Activated naive CD8-positive, alpha-beta T cell treated with anti-CD3 and anti-CD28 coated beads, Interleukin-2, amount 50 U/mL, for 24 hours (primary cell): ENCODE measurements at regions not wholly inside any gene's neighbourhood (a gene's known extent, or its start where the extent isn't known, plus 50 kb on each side); places are given as distances from the start of the nearest gene placed in this dataset.

ENCODE experiments used
- ATAC-seq: fragments of 150-1000 bp; cut with Tn5 transposase; one replicate; pipeline ENCODE4 v1.10.0; 2021
- DNase-seq: peaks from one replicate; pipeline ENCODE4 v3.0.0; 2021
- H3K27ac Mint-ChIP-seq: one replicate; pipeline ENCODE4 v1.8.0; 2021; ENCODE audit warnings: mild to moderate bottlenecking, mixed read lengths
- H3K27me3 Mint-ChIP-seq: one replicate; pipeline ENCODE4 v1.8.0; 2021; ENCODE audit warnings: mixed read lengths
- H3K36me3 Mint-ChIP-seq: one replicate; pipeline ENCODE4 v1.8.0; 2021; ENCODE audit warnings: low read depth, mixed read lengths
- H3K4me1 Mint-ChIP-seq: one replicate; pipeline ENCODE4 v1.8.0; 2021; ENCODE audit warnings: mixed read lengths
- H3K4me3 Mint-ChIP-seq: one replicate; pipeline ENCODE4 v1.8.0; 2021; ENCODE audit warnings: mild to moderate bottlenecking, moderate library complexity, mixed read lengths
- H3K9me3 Mint-ChIP-seq: one replicate; pipeline ENCODE4 v1.8.0; 2021; ENCODE audit warnings: mixed read lengths

GRCh38 chr6:1094306-1094705, 217.6 kb upstream of the FOXQ1 start:
- ATAC-seq, result no peak
- no peak overlapping the region for H3K4me3 Mint-ChIP-seq

GRCh38 chr6:1091900-1092299, 220.0 kb upstream of the FOXQ1 start:
- no peak overlapping the region for H3K27ac Mint-ChIP-seq
- H3K4me3 Mint-ChIP-seq, result no peak overlapping the region
- peaks cover 7% of the 10 kb centered on the region for H3K27me3 Mint-ChIP-seq
- DNase-seq (no peak), ATAC-seq (no peak)
- no peaks in the 10 kb centered on the region for H3K36me3 Mint-ChIP-seq
- H3K9me3 Mint-ChIP-seq, result no peaks in the 10 kb centered on the region
- no peaks in the 10 kb centered on the region for H3K4me1 Mint-ChIP-seq

More at GRCh38 chr6:1094306-1094705, 217.6 kb upstream of the FOXQ1 start:
- Mint-ChIP-seq H3K36me3 (no peaks in the 10 kb centered on the region), H3K27ac (no peak overlapping the region), H3K9me3 (no peaks in the 10 kb centered on the region), H3K27me3 (peaks cover 10% of the 10 kb centered on the region), H3K4me1 (no peaks in the 10 kb centered on the region)
- DNase-seq, result no peak

- peaks cover 5% of the 10 kb centered on the region for H3K27me3 Mint-ChIP-seq
- H3K27ac Mint-ChIP-seq, result no peak overlapping the region
- no peaks in the 10 kb centered on the region for H3K4me1 Mint-ChIP-seq
- H3K9me3 Mint-ChIP-seq, result no peaks in the 10 kb centered on the region
- DNase-seq (no peak), ATAC-seq (no peak)
- H3K36me3 Mint-ChIP-seq, result no peaks in the 10 kb centered on the region
- H3K4me3 Mint-ChIP-seq, result no peak overlapping the region
Observed at GRCh38 chr6:1089859-1090258, 222.0 kb upstream of the FOXQ1 start.

- DNase-seq (no peak), ATAC-seq (no peak)
- no peaks in the 10 kb centered on the region for H3K36me3 Mint-ChIP-seq
- H3K27me3 Mint-ChIP-seq, result peaks cover 5% of the 10 kb centered on the region
- H3K27ac Mint-ChIP-seq, result no peak overlapping the region
- no peaks in the 10 kb centered on the region for H3K4me1 Mint-ChIP-seq
- H3K9me3 Mint-ChIP-seq, result no peaks in the 10 kb centered on the region
- no peak overlapping the region for H3K4me3 Mint-ChIP-seq
Observed at GRCh38 chr6:1088492-1089001, 223.4 kb upstream of the FOXQ1 start.

GRCh38 chr6:1087154-1087843, 224.6 kb upstream of the FOXQ1 start:
- no peak overlapping the region for H3K4me3 Mint-ChIP-seq
- H3K4me1 Mint-ChIP-seq, result no peaks in the 10 kb centered on the region
- DNase-seq (no peak), ATAC-seq (no peak)
- H3K27ac Mint-ChIP-seq, result no peak overlapping the region
- H3K36me3 Mint-ChIP-seq, result no peaks in the 10 kb centered on the region
- no peaks in the 10 kb centered on the region for H3K9me3 Mint-ChIP-seq
- H3K27me3 Mint-ChIP-seq, result peaks cover 1% of the 10 kb centered on the region

- ATAC-seq, result no peak
- Mint-ChIP-seq H3K27me3 (peaks cover 1% of the 10 kb centered on the region), H3K27ac (no peak overlapping the region), H3K36me3 (no peaks in the 10 kb centered on the region), H3K9me3 (no peaks in the 10 kb centered on the region), H3K4me3 (no peak overlapping the region), H3K4me1 (no peaks in the 10 kb centered on the region)
- no peak for DNase-seq
Observed at GRCh38 chr6:1086446-1087153, 225.3 kb upstream of the FOXQ1 start.

GRCh38 chr6:1082285-1082935, 229.5 kb upstream of the FOXQ1 start:
- no peak overlapping the region for H3K4me3 Mint-ChIP-seq
- no peaks in the 10 kb centered on the region for H3K9me3 Mint-ChIP-seq
- peaks cover 5% of the 10 kb centered on the region for H3K27me3 Mint-ChIP-seq
- DNase-seq (no peak), ATAC-seq (no peak)
- H3K4me1 Mint-ChIP-seq, result no peaks in the 10 kb centered on the region
- no peaks in the 10 kb centered on the region for H3K36me3 Mint-ChIP-seq
- no peak overlapping the region for H3K27ac Mint-ChIP-seq

GRCh38 chr6:1081551-1082284, 230.2 kb upstream of the FOXQ1 start:
- no peak overlapping the region for H3K27ac Mint-ChIP-seq

GRCh38 chr6:1080453-1081337, 231.2 kb upstream of the FOXQ1 start:
- no peaks in the 10 kb centered on the region for H3K36me3 Mint-ChIP-seq
- H3K27me3 Mint-ChIP-seq, result peaks cover 9% of the 10 kb centered on the region
- H3K4me1 Mint-ChIP-seq, result no peaks in the 10 kb centered on the region

More at GRCh38 chr6:1081551-1082284, 230.2 kb upstream of the FOXQ1 start:
- Mint-ChIP-seq H3K36me3 (no peaks in the 10 kb centered on the region), H3K4me3 (no peak overlapping the region), H3K27me3 (peaks cover 5% of the 10 kb centered on the region), H3K9me3 (no peaks in the 10 kb centered on the region), H3K4me1 (no peaks in the 10 kb centered on the region)
- DNase-seq (no peak), ATAC-seq (no peak)

GRCh38 chr6:1079525-1079924, 232.4 kb upstream of the FOXQ1 start:
- no peaks in the 10 kb centered on the region for H3K36me3 Mint-ChIP-seq
- H3K27me3 Mint-ChIP-seq, result peaks cover 9% of the 10 kb centered on the region
- ATAC-seq (no peak), DNase-seq (no peak)
- H3K27ac Mint-ChIP-seq, result no peak overlapping the region
- H3K4me1 Mint-ChIP-seq, result no peaks in the 10 kb centered on the region
- H3K4me3 Mint-ChIP-seq, result no peak overlapping the region
- H3K9me3 Mint-ChIP-seq, result no peaks in the 10 kb centered on the region

More at GRCh38 chr6:1080453-1081337, 231.2 kb upstream of the FOXQ1 start:
- Mint-ChIP-seq H3K27ac (no peak overlapping the region), H3K4me3 (no peak overlapping the region), H3K9me3 (no peaks in the 10 kb centered on the region)
- ATAC-seq (no peak), DNase-seq (no peak)

- Mint-ChIP-seq H3K27ac (no peak overlapping the region), H3K4me1 (no peaks in the 10 kb centered on the region), H3K36me3 (no peaks in the 10 kb centered on the region), H3K27me3 (peaks cover 9% of the 10 kb centered on the region), H3K9me3 (no peaks in the 10 kb centered on the region), H3K4me3 (no peak overlapping the region)
- DNase-seq (no peak), ATAC-seq (no peak)
Observed at GRCh38 chr6:1077478-1078416, 234.2 kb upstream of the FOXQ1 start.

- Mint-ChIP-seq H3K27me3 (peaks cover 9% of the 10 kb centered on the region), H3K4me1 (no peaks in the 10 kb centered on the region), H3K27ac (no peak overlapping the region), H3K36me3 (no peaks in the 10 kb centered on the region), H3K9me3 (no peaks in the 10 kb centered on the region), H3K4me3 (no peak overlapping the region)
- DNase-seq (no peak), ATAC-seq (no peak)
Observed at GRCh38 chr6:1076531-1077459, 235.1 kb upstream of the FOXQ1 start.
